Renal cortex interstitium (tissue), 11 donors: ENCODE measurements at regions not wholly inside any gene's neighbourhood (a gene's known extent, or its start where the extent isn't known, plus 50 kb on each side); places are given as distances from the start of the nearest gene placed in this dataset.

Experiments
- DNase-seq, 11 donors: peaks; one replicate each; pipeline ENCODE4 v3.0.0-alpha.2; 2013; ENCODE audit warnings: low read depth in 9 of 11, low spot score in 4 of 11; ENCODE audit errors: extremely low read depth in 1 of 11

DNA sequence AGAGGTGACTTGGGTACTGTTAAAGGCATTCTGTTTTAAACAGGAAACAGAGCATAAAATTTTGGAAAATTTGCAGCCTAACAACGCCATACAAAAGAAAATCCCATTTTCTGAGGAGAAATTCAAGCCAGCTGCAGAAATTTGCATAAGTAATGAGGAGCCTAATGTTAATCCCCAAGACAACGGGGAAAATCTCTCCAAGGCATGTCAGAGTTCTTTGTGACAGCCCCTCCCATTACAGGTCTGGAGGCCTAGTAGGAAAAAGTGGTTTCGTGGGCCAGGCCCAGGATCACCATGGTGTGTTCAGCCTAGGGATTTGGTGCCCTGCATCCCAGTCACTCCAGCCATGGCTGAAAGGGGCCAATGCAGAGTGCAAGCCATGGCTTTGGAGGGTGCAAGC is 1333.1 kb upstream of the TENM4 start:
- no peak for DNase-seq

GRCh38 chr11:80771017-80771416 is 1330.2 kb upstream of the TENM4 start:
- DNase-seq = no peak

DNA sequence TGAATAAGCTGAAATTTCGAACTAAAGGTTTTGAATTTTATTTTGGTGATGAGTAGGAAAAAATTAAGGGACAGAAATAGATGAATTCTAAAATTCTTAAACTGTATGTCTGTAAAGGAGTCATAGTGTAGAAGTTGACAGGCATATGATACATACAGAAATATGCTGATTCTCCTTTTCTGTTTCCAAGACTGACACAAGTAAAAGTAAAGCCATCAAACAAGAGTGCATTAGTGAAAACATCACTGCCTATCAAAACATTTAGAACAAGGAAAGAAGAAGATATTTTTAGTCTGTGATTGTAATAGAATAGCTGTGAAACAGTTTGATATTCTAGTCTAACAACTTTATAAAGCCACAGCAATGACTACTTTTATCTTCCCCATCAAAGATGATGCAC is 1318.0 kb upstream of the TENM4 start:
- no peak for DNase-seq

GRCh38 chr11:80748207-80748925 is 1307.5 kb upstream of the TENM4 start:
- DNase-seq = no peak

- DNase-seq = no peak
These were observed 1305.5 kb upstream of the TENM4 start for GRCh38 chr11:80746300-80746699.

- no peak for DNase-seq
These were observed 1304.6 kb upstream of the TENM4 start for GRCh38 chr11:80745416-80745815.

- no peak for DNase-seq
These were observed 1293.0 kb upstream of the TENM4 start for GRCh38 chr11:80733790-80734189.

- no peak for DNase-seq
These were observed 1292.5 kb upstream of the TENM4 start for GRCh38 chr11:80733361-80733760.

DNA sequence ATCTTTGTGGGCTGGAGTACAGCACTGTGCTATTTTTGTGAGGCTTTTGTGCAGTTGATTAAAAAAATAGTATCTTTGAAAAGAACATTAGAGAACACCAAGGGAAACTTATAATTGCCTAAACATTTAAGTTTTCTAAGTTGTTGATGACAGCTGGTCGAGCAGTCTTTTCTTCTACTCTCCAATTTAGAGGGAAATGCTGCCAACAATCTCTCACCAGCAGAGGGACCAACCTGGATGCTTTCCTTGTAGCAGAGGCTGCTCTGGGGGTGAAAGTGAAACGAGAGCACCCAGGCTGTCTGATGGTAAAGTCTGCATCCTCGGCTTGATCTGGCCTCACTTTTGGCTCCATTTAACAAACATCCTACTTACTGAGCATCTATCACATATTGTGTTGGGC is 1286.5 kb upstream of the TENM4 start:
- no peak for DNase-seq

DNA sequence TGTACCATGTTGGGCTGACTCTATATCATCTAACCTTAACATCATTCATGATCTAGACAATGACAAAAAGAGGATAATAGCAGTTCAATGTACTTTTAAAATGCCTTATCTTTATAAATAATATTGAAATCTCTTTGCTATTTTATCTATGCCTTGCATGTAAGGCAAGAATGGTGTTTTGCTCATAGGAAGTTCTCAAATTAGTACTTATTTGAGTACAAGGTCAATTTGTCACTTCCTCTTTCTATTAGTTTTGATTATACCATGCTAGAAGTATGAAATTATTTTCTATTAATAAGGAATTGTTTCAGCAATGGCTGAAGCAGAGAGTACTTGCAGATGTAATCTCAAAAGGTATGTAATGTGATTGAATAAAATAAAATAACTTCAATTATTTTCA is 1285.4 kb upstream of the TENM4 start:
- DNase-seq = no peak

DNA sequence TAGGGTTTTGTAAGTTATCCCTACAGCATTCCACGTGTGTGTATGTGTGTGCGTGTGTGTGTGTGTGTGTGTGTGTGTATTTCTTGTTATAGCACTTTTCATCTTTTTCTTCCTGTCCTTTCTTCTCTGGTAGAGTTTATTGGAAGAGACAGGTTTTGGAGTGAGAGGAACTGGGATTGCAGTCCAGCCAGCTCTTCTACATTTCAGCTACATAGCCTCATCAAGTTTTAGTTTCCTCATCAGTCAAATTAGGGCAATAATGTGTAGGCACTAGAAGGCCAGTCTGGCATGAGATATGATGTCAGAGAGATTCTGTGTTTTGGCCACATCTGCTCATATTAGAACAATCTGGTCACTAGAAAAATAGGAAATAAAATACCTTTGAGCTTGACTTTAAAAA is 1283.5 kb upstream of the TENM4 start:
- no peak for DNase-seq

DNA sequence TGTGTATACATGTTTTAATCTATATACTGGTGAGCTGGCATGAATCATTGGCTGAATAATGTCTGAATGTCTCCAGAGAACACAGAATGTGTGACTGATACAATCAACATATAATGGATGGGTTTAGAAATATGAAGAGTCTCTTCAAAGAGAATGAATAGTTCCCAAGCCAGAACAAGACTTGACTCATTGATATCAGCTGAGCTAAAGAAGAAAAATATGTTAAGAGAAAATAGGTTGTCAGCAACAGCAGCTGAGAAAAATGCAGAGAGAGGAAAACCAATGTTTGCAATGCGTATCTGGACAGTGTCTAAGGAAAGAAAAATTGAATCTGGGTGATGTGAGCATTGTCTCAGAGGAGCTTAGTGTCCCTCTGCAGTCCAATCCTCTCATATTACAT is 1281.8 kb upstream of the TENM4 start:
- DNase-seq = no peak

DNA sequence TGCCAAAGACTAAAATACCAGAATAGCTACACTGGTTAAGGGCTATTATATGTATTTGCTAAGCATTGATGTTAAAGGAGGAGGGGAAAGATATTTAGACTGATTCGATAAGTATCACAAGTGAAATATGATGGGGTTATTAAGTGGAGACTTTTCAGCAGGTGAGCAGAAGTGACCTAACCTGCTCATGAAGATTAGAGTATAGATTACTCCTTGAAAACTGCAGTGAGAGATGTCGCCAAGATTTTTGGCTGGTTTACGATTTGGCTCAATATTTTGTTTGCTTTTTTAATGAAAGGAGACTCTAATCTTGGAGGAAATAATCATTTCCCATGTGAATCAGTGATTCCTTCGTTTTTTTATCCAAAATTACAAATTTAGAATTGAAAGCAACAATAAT is 1279.5 kb upstream of the TENM4 start:
- no peak for DNase-seq

- no peak for DNase-seq
These were observed 1278.4 kb upstream of the TENM4 start for GRCh38 chr11:80719292-80719646.

- DNase-seq = no peak
These were observed 1277.9 kb upstream of the TENM4 start for GRCh38 chr11:80718611-80719291.

DNA sequence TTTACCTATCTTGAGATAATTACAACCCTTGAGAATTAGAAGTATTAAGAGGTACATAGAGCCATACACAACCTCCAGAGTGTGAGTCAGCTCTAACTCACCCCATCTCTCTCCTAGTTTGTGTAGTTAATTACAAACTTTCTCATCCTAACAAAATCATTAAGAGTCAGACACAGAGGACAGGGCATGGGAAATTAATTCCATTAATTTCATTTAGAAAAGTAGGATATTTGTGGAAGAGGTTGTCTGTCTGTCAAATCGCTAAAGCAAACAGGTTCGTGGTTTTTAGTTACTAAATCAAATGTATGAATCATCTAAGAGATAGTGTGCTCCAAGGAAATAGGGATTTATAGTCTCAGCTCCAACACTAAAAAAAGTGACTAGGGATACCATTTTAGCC is 1261.4 kb upstream of the TENM4 start:
- DNase-seq = no peak

- DNase-seq = no peak
These were observed 1259.6 kb upstream of the TENM4 start for GRCh38 chr11:80700386-80700785.

DNA sequence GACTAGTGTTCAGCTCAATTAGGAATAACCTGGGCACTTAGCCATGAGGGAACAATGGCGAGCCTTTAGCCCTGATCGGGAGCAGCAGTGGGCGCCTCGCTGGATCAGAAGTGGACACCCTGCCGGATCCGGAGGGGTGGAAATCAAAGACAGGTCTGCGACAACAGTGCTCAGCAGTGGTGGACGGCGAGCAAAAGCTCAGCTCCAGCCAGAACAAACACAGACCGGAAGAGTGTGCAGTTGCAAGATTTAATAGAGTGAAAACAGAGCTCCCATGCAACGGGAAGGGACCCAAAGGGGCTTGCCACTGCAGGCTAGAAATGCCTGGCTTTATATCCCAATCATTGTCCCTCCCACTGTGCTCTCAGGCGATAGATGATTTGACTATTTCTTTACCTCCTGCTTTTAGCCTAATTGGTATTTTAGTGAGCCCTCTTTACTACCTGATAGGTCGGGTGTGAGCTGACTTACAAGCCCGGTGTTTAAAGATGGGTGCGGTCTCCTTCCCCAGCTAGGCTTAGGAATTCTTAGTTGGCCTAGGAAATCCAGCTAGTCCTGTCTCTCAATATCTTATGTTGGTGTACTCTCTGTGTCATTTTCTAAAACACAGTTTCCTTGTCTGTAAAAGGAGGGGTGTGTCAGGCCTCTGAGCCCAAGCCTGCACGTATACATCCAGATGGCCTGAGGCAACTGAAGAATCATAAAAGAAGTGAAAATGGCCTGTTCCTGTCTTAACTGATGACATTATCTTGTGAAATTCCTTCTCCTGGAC is 1258.8 kb upstream of the TENM4 start:
- DNase-seq = peak in 4 of 11 donors; percentile 12 to 37 (median 21)

DNA sequence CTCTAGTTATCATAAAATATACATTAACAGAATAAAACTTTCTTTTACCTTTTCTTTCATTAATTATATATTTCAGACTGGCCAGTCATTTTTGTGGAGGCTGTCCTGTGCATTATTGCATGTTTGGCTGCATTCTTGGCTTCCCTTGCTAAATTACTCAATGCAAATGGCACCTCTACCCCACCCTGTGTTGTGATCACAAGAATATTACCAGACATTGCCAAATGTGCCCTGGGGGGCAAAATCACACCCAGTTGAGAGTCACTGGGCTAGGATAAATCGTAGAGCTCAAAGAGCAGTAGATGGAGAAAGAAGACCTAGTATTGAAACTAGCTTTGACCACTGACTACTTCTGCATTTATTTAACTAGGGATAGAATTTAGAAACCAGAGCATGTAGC is 1257.8 kb upstream of the TENM4 start:
- no peak for DNase-seq

- DNase-seq = no peak
These were observed 1253.6 kb upstream of the TENM4 start for GRCh38 chr11:80694385-80694784.
